NCI-H1105 (cell line): ENCODE measurements at regions not wholly inside any gene's neighbourhood (a gene's known extent, or its start where the extent isn't known, plus 50 kb on each side); places are given as distances from the start of the nearest gene placed in this dataset.
"Not testable (repeated sequence)": the region's sequence is repeated elsewhere in the genome, so short reads cannot be mapped to it uniquely, and the experiment has no call there.

Experiments
- DNase-seq: peaks from one replicate; lab custom pipeline; 2025; lab: John Stamatoyannopoulos, UW

DNA sequence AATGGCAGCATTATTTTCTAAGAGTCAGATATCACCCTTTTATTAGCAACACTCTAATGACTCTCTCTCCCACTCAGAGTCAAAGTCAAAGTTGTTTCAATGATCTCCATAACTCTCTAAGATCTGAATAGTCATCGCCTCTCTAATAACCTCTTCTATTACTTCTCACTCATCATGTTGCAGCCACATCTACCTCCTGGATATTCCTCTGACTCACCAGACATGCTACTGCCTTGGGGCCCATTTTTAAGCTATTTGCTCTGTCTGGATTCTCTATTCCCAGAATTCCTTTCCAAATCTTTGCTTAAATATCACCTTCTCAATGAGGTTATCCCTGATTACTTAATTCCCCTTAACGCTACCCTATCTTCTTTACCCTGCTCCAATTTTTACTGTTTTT lies 391.8 kb upstream of the MAGEB16 start:
- no peak for DNase-seq

DNA sequence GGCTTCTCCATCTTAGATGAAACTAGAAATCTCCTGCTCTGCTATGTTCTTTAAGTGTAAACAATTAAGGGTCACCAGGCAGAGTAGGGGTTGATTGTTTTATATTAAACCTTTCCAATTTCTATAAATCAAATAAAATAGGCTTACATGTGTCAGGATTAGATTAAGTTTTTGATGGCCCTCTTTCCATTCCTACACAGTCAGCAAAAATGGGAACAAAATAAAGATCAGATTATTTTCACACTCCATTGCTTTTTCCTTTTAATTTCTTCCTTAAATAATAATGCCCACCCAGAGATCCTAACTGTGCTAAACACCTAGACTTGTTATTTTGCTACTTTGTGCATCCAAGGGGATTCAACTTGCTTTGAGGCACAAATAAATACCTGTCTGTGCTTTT lies 381.4 kb upstream of the MAGEB16 start:
- DNase-seq: no peak

GRCh38 chrX:35432056-35432455 lies 366.1 kb upstream of the MAGEB16 start:
- DNase-seq: no peak

DNA sequence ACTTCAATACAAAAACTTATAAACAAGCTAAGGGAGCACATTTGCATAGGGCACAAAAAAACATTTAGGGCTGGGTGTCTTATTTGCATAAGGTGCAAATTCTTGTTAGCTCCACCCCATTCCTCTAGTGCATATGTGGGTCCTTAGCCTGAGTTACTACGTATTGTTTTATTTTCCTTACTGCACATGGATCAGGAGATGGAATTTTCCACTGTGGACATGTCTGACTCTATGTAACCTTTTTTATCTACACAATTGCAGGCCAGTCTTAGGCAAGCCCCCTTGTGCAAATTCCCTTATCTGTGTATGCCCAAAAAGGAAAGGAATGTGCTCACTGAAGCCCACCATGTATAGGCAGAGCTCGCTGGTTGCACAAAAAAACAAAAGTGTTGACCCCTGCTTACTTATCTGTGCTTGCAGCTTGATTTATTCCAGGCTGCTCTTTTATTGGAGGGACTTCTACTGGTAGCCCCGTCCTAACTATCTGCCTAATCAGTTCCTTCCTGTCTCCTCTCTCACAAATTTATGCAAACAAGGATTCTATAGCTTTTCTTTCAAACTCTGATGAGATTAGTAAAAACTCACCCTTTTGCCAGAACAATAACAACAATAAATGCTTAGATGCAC lies 359.0 kb upstream of the MAGEB16 start:
- no peak for DNase-seq

DNA sequence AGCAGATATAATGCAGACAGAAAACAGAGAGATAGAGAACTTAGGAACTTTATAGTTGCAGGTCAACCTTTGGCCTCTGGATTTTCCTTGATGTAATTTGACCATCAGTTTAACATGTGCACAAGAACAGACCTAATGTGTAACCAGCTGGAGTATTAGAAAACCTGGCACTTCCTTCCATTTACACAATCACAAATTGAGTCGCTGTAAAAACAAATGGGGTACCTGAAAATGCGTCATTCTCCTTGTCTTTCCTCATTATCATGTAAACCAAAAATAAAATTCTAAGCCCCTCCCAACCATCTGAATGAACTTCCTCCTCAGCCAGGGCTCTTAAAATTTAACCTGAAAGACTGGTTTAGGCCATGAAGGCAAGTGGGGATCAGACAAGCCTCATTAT lies 358.4 kb upstream of the MAGEB16 start:
- DNase-seq: no peak

- no peak for DNase-seq
Observed at GRCh38 chrX:35442421-35442820, 355.7 kb upstream of the MAGEB16 start.

- DNase-seq: not testable (repeated sequence)
Observed at GRCh38 chrX:35443091-35443582, 355.0 kb upstream of the MAGEB16 start.

GRCh38 chrX:35444671-35445355 lies 353.3 kb upstream of the MAGEB16 start:
- DNase-seq: no peak

DNA sequence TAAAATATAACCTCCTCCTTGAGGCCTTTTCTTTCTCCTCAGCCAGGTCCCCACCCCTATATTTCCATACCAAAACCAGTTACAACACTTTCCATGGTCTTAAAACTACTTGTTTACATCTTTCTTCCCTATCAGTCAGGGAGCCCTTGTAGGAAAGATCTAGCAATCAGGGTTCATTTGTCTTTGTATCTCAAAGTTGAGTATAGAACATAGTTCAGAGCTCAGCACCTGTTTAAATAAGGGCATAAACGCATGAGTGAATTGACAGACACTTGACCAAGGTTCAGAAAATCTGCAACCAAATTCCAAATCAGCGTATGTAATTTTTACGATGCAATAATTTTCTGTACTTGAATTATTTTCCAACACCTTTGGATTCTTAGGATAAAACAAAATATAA lies 352.2 kb upstream of the MAGEB16 start:
- no peak for DNase-seq

DNA sequence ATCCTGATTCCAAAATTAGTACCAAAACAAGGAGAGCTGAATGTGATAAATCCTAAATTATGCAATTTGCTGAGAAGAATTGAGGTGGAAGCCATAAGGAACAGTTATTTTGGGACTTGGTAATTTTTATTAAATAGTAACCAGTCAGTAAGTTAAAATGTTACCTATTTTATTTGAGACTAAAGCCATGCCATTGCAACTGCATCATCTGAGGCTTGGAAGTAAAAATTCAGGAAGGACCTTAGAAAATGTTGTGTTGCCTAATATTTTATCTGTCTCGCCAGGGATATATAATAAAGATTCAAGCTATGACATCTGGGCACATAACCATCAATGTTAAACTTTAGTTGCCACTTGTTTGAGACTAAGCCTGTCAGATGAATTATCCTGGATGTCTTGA lies 341.3 kb upstream of the MAGEB16 start:
- no peak for DNase-seq

GRCh38 chrX:35458142-35458541 lies 340.0 kb upstream of the MAGEB16 start:
- no peak for DNase-seq

DNA sequence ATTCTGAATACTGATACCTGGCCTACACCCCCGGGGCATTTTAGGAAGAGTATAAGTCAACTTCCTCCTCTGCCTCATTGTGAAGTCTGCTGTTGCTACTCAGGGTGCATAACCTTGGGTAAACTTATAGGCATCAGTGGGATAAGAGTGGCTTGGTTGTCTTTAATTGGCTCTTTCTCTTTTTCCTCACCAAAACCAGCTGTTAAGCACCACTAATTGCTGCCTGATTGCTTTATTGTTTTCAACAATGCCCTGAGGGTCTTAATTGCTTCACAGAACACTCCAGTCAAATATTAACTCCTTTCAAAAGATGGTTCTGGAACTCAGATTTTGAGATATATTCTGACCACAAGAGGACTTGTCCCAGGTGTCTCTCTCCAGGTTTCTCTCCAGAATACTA lies 337.0 kb upstream of the MAGEB16 start:
- no peak for DNase-seq

GRCh38 chrX:35496671-35497070 lies 301.5 kb upstream of the MAGEB16 start:
- DNase-seq: not testable (repeated sequence)

GRCh38 chrX:35497453-35497852 lies 300.7 kb upstream of the MAGEB16 start:
- DNase-seq: not testable (repeated sequence)

DNA sequence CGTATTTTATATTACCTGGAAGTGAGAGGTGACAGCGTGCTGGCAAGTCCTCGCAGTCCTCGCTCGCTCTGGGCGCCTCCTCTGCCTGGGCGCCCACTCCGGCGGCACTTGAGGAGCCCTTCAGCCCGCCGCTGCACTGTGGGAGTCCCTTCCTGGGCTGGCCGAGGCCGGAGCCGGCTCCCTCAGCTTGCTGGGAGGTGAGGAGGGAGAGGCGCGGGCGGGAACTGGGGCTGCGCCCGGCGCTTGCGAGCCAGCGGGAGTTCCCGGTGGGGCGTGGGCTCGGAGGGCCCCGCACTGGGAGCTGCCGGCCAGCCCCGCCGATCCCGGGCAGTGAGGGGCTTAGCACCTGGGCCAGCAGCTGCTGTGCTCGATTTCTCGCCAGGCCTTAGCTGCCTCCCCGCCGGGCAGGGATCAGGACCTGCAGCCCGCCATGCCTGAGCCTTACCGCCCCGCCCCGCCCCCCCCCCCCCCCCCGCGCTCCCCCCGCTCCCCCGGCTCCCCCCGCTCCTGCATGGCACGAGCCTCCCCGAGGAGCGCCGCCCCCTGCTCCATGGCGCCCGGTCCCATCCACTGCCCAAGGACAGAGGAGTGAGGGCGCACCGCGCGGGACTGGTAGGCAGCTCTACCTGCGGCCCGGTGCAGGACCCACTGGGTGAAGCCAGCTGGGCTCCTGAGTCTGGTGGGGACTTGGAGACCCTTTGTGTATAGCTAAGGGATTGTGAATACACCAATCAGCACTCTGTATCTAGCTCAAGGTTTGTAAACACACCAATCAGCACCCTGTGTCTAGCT lies 298.9 kb upstream of the MAGEB16 start:
- DNase-seq: no peak

- DNase-seq: no peak
Observed at GRCh38 chrX:35507701-35508100, 290.4 kb upstream of the MAGEB16 start.

- DNase-seq: not testable (repeated sequence)
Observed at GRCh38 chrX:35548003-35548402, 250.1 kb upstream of the MAGEB16 start.

DNA sequence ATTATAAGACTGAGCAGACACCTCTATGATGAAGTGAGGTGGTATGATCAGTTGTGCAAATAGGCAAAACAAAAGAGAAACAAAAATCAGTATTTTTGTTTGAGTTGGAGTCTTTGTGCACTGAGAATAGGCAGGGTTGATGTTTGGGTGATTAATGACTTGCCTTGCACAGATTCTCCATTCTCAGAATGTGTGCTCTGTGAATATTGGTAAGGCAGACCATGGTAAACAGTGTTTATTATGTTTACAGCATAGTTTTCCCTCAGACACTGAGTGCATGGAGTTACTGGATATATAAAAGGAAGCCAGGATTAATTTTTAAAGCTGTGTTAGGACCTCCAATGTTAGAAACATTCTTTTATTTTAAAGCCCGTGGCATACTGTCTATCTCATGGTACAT lies 240.2 kb upstream of the MAGEB16 start:
- no peak for DNase-seq

- DNase-seq: no peak
Observed at GRCh38 chrX:35561985-35562384, 236.2 kb upstream of the MAGEB16 start.

DNA sequence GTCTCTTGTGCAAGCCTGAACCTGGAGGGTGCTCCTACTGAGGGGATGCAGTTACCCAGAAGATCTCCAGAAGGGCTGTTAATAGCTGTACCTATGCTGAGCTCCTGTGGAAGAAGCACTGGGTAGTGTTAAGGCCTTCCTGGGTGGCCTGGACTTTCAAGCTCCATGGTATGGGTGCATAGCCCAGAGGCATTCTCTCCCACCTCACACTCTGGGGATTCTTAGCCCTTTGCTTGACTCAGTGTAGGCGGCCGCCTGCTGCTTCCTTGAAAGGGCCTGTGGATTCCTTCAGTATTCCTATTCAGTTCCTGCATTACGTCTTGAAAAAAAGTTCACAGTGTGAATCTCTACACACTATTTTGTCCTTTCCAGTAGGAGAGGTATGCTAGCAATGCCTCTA lies 235.7 kb upstream of the MAGEB16 start:
- no peak for DNase-seq

DNA sequence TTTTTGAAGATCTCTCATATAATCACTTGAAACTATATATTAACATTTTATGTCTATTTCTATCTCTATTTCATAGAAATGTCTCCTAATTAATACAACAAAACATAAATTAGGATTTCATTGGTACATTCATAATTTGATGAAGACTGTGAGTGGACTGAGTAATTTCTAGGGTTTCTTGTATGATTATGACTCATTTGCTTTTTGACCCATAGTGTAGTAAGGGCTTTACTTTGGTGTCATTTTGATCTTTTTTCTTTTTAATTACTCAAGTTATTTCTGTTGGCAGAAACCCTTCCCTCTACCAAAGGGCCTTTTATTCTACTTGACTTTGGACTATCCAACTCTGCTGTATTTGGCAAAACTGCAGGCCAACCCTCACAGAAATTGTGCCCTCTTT lies 207.9 kb upstream of the MAGEB16 start:
- DNase-seq: no peak

DNA sequence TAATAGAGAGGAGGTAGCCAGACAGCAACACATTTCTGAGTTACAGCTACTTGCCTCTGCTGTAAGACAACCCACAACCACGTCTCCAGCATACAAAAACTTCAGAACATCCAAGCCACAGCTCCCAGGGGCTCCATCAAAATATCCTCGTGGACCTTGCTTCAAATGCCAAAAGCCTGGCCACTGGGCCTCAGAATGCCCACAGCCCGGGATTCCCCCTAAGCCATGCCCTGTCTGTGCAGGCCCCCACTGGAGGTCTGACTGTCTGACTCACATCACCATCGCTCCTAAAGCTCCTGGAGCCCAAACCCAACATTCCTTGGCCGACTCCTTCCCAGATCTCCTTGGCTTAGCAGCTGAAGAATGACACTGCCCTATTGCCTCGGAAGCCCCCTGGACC lies 186.6 kb upstream of the MAGEB16 start:
- DNase-seq: not testable (repeated sequence)

DNA sequence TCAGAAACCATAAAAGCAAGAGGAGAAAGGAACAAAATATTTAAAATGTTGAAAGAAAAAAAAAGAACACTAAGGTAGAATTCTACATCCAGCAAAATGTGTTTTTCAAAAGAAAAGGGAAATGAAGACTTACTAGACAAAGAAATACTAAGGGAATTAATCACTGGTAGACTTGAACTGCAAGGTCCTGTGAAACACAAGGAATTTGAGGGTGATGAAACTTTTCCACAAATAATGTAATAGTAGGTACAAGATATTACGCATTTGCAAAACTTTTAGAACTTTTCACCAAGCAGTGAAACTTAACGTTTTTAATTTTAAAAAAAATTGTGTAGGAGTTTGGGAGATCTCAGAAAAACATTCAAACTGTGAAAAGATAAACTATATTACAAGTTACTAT lies 180.3 kb upstream of the MAGEB16 start:
- no peak for DNase-seq
